ENCODE measurements at regions not wholly inside any gene's neighbourhood (a gene's known extent, or its start where the extent isn't known, plus 50 kb on each side); places are given as distances from the start of the nearest gene placed in this dataset.

- TF ChIP-seq POLR2A (IDR thresholded peaks at IDR 0.05) (no peak), EP300 (IDR thresholded peaks at IDR 0.05) (no peak)
- TF ChIP-seq, protein P1, sequence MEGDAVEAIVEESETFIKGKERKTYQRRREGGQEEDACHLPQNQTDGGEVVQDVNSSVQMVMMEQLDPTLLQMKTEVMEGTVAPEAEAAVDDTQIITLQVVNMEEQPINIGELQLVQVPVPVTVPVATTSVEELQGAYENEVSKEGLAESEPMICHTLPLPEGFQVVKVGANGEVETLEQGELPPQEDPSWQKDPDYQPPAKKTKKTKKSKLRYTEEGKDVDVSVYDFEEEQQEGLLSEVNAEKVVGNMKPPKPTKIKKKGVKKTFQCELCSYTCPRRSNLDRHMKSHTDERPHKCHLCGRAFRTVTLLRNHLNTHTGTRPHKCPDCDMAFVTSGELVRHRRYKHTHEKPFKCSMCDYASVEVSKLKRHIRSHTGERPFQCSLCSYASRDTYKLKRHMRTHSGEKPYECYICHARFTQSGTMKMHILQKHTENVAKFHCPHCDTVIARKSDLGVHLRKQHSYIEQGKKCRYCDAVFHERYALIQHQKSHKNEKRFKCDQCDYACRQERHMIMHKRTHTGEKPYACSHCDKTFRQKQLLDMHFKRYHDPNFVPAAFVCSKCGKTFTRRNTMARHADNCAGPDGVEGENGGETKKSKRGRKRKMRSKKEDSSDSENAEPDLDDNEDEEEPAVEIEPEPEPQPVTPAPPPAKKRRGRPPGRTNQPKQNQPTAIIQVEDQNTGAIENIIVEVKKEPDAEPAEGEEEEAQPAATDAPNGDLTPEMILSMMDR (IDR thresholded peaks at IDR 0.05) = no peak
These were observed 226.4 kb upstream of the GOT2 start for GRCh38 chr16:58960484-58960883.
